Mesendoderm (in vitro differentiated cells): ENCODE measurements at regions not wholly inside any gene's neighbourhood (a gene's known extent, or its start where the extent isn't known, plus 50 kb on each side); places are given as distances from the start of the nearest gene placed in this dataset.
"Not testable (repeated sequence)": the region's sequence is repeated elsewhere in the genome, so short reads cannot be mapped to it uniquely, and the experiment has no call there.

Experiments
- DNase-seq: peaks from one replicate; pipeline ENCODE4 v3.0.0; 2013
- H2AK5ac ChIP-seq: 2 replicates; pipeline ENCODE4 v1.6.1; 2013; ENCODE audit warnings: low read length, inconsistent platforms
- H2BK120ac ChIP-seq: 2 replicates; pipeline ENCODE4 v1.6.1; 2013; ENCODE audit warnings: low read depth, mild to moderate bottlenecking, low read length, moderate library complexity, mixed read lengths
- H2BK15ac ChIP-seq: replicated peaks from 2 replicates; pipeline ENCODE4 v1.6.1; 2013; ENCODE audit warnings: low read depth, mild to moderate bottlenecking, moderate library complexity
- H2BK5ac ChIP-seq: 2 replicates; pipeline ENCODE4 v1.6.1; 2013; ENCODE audit warnings: low read length, inconsistent platforms
- H3K18ac ChIP-seq: 2 replicates; pipeline ENCODE4 v1.6.1; 2013; ENCODE audit warnings: mild to moderate bottlenecking, low read length, mixed read lengths
- H3K23ac ChIP-seq: one replicate; pipeline ENCODE4 v1.6.1; 2013; ENCODE audit warnings: low read length
- H3K27ac ChIP-seq: 2 replicates; pipeline ENCODE4 v1.5.1; 2013; ENCODE audit warnings: low read depth, mild to moderate bottlenecking, inconsistent platforms, low read length, moderate library complexity
- H3K27me3 ChIP-seq: 2 replicates; pipeline ENCODE4 v1.6.1; 2013; ENCODE audit warnings: low read length, control low read depth, mild to moderate bottlenecking, inconsistent platforms; ENCODE audit not compliant: insufficient read depth, poor library complexity
- H3K36me3 ChIP-seq: 2 replicates; pipeline ENCODE4 v1.6.1; 2013; ENCODE audit warnings: low read length, inconsistent platforms; ENCODE audit not compliant: control insufficient read depth, insufficient read depth
- H3K4ac ChIP-seq: one replicate; pipeline ENCODE4 v1.6.1; 2013; ENCODE audit warnings: low read depth, mild to moderate bottlenecking, low read length, moderate library complexity
- H3K4me1 ChIP-seq: 2 replicates; pipeline ENCODE4 v1.6.1; 2013; ENCODE audit warnings: low read depth, low read length, inconsistent platforms; ENCODE audit not compliant: control insufficient read depth
- H3K4me2 ChIP-seq: 2 replicates; pipeline ENCODE4 v1.6.1; 2013; ENCODE audit warnings: low read length
- H3K4me3 ChIP-seq: 2 replicates; pipeline ENCODE4 v1.5.1; 2013; ENCODE audit warnings: mild to moderate bottlenecking, low read length
- H3K56ac ChIP-seq: one replicate; pipeline ENCODE4 v1.6.1; 2013; ENCODE audit warnings: low read length
- H3K79me1 ChIP-seq: 2 replicates; pipeline ENCODE4 v1.6.1; 2013; ENCODE audit warnings: low read length, inconsistent platforms
- H3K79me2 ChIP-seq: 2 replicates; pipeline ENCODE4 v1.6.1; 2013; ENCODE audit warnings: mild to moderate bottlenecking, low read length; ENCODE audit not compliant: control insufficient read depth, insufficient read depth
- H3K9ac ChIP-seq: 2 replicates; pipeline ENCODE4 v1.6.1; 2013; ENCODE audit warnings: low read length, inconsistent platforms
- H4K5ac ChIP-seq: one replicate; pipeline ENCODE4 v1.6.1; 2013; ENCODE audit warnings: low read length
- H4K8ac ChIP-seq: one replicate; pipeline ENCODE4 v1.6.1; 2013; ENCODE audit warnings: low read depth, mild to moderate bottlenecking, control low read depth, low read length, moderate library complexity
- WGBS: extraction: QIAGEN DNeasy Blood & Tissue Kit; methylation state at CpG from one replicate; pipeline ENCODE4 v1.1.7; 2013; ENCODE audit warnings: low lambda C conversion rate, missing lambda C conversion rate; ENCODE audit not compliant: insufficient coverage; ENCODE audit errors: extremely low coverage; 5-methylcytosine and 5-hydroxymethylcytosine counted together

- H2BK5ac ChIP-seq, result no peak overlapping the region
- no peak overlapping the region for H3K23ac ChIP-seq
- no peak overlapping the region for H3K4me3 ChIP-seq
- no peak overlapping the region for H4K5ac ChIP-seq
- H2BK120ac ChIP-seq, result no peak overlapping the region
- no peaks in the 10 kb centered on the region for H3K27me3 ChIP-seq
- H3K4me1 ChIP-seq, result no peaks in the 10 kb centered on the region
- no peak overlapping the region for H3K56ac ChIP-seq
- no peak overlapping the region for H3K4me2 ChIP-seq
- WGBS, result no CpG with 5 or more reads among the region's 5 CpGs
- no peak overlapping the region for H2BK15ac ChIP-seq
- H3K79me1 ChIP-seq, result no peaks in the 10 kb centered on the region
- no peak overlapping the region for H2AK5ac ChIP-seq
- H3K36me3 ChIP-seq, result no peaks in the 10 kb centered on the region
- H3K18ac ChIP-seq, result no peak overlapping the region
- no peak overlapping the region for H3K9ac ChIP-seq
- no peak for DNase-seq
- H4K8ac ChIP-seq, result no peak overlapping the region
- no peak overlapping the region for H3K27ac ChIP-seq
- H3K79me2 ChIP-seq, result no peaks in the 10 kb centered on the region
- H3K4ac ChIP-seq, result no peak overlapping the region
Measured at GRCh38 chr11:87453531-87454089, 415.9 kb downstream of the TMEM135 start.

- H3K9ac ChIP-seq, H2BK120ac ChIP-seq, H3K27ac ChIP-seq, H2AK5ac ChIP-seq, H3K23ac ChIP-seq, H3K36me3 ChIP-seq, H2BK15ac ChIP-seq, H2BK5ac ChIP-seq, H3K4ac ChIP-seq, H3K4me2 ChIP-seq, H3K4me1 ChIP-seq, DNase-seq, H4K8ac ChIP-seq, H3K79me2 ChIP-seq, H3K4me3 ChIP-seq, H3K27me3 ChIP-seq, H4K5ac ChIP-seq, H3K18ac ChIP-seq, H3K79me1 ChIP-seq, H3K56ac ChIP-seq: not testable (repeated sequence)
- WGBS, result no CpG with 5 or more reads among the region's 2 CpGs
Measured at GRCh38 chr11:87452025-87452424, 414.3 kb downstream of the TMEM135 start.

GRCh38 chr11:87451395-87451794, 413.7 kb downstream of the TMEM135 start:
- H4K8ac ChIP-seq, result no peak overlapping the region
- H4K5ac ChIP-seq, result no peak overlapping the region
- WGBS, result no CpG with 5 or more reads among the region's 6 CpGs
- H3K4me3 ChIP-seq, result no peak overlapping the region
- H3K9ac ChIP-seq, result no peak overlapping the region
- H3K79me2 ChIP-seq, result no peaks in the 10 kb centered on the region
- H3K27ac ChIP-seq, result no peak overlapping the region
- H3K79me1 ChIP-seq, result no peaks in the 10 kb centered on the region
- no peak overlapping the region for H3K18ac ChIP-seq
- H2BK15ac ChIP-seq, result no peak overlapping the region
- DNase-seq, result peak; percentile 55
- H2BK5ac ChIP-seq, result no peak overlapping the region
- peak overlapping the region; percentile 43 for H3K56ac ChIP-seq
- H3K36me3 ChIP-seq, result no peaks in the 10 kb centered on the region
- H2BK120ac ChIP-seq, result no peak overlapping the region
- no peak overlapping the region for H3K23ac ChIP-seq
- no peak overlapping the region for H2AK5ac ChIP-seq
- H3K27me3 ChIP-seq, result no peaks in the 10 kb centered on the region
- no peak overlapping the region for H3K4ac ChIP-seq
- H3K4me1 ChIP-seq, result no peaks in the 10 kb centered on the region
- H3K4me2 ChIP-seq, result no peak overlapping the region

GRCh38 chr11:87447606-87448005, 409.9 kb downstream of the TMEM135 start:
- Histone ChIP-seq H3K9ac (no peak overlapping the region), H3K4me3 (no peak overlapping the region), H2BK5ac (no peak overlapping the region), H3K27me3 (no peaks in the 10 kb centered on the region), H3K18ac (no peak overlapping the region), H3K56ac (no peak overlapping the region), H2AK5ac (no peak overlapping the region), H2BK120ac (no peak overlapping the region), H3K79me2 (no peaks in the 10 kb centered on the region), H3K79me1 (no peaks in the 10 kb centered on the region), H3K27ac (no peak overlapping the region), H4K5ac (no peak overlapping the region), H4K8ac (no peak overlapping the region), H2BK15ac (no peak overlapping the region), H3K36me3 (no peaks in the 10 kb centered on the region), H3K23ac (no peak overlapping the region), H3K4ac (no peak overlapping the region), H3K4me1 (no peaks in the 10 kb centered on the region), H3K4me2 (no peak overlapping the region)
- DNase-seq, result no peak
- WGBS, result no CpG with 5 or more reads among the region's 2 CpGs

GRCh38 chr11:87444993-87445392, 407.3 kb downstream of the TMEM135 start:
- WGBS, result no CpG with 5 or more reads among the region's 1 CpG
- Histone ChIP-seq H2AK5ac (no peak overlapping the region), H3K36me3 (no peaks in the 10 kb centered on the region), H2BK120ac (no peak overlapping the region), H3K79me2 (no peaks in the 10 kb centered on the region), H3K4me3 (no peak overlapping the region), H3K9ac (no peak overlapping the region), H3K4me2 (no peak overlapping the region), H3K4me1 (no peaks in the 10 kb centered on the region), H4K5ac (no peak overlapping the region), H3K79me1 (no peaks in the 10 kb centered on the region), H2BK15ac (no peak overlapping the region), H4K8ac (no peak overlapping the region), H3K56ac (no peak overlapping the region), H3K4ac (no peak overlapping the region), H3K27ac (no peak overlapping the region), H2BK5ac (no peak overlapping the region), H3K23ac (no peak overlapping the region), H3K18ac (no peak overlapping the region), H3K27me3 (no peaks in the 10 kb centered on the region)
- DNase-seq, result no peak

GRCh38 chr11:87443707-87444106, 406.0 kb downstream of the TMEM135 start:
- Histone ChIP-seq H3K79me2 (no peaks in the 10 kb centered on the region), H3K27me3 (no peaks in the 10 kb centered on the region), H4K8ac (no peak overlapping the region), H2BK120ac (no peak overlapping the region), H3K4ac (no peak overlapping the region), H4K5ac (no peak overlapping the region), H3K4me2 (no peak overlapping the region), H3K9ac (no peak overlapping the region), H2BK5ac (no peak overlapping the region), H2AK5ac (no peak overlapping the region), H3K36me3 (no peaks in the 10 kb centered on the region), H3K18ac (no peak overlapping the region), H3K23ac (no peak overlapping the region), H3K4me3 (no peak overlapping the region), H3K4me1 (no peaks in the 10 kb centered on the region), H3K27ac (no peak overlapping the region), H2BK15ac (no peak overlapping the region), H3K56ac (no peak overlapping the region), H3K79me1 (no peaks in the 10 kb centered on the region)
- DNase-seq, result no peak
- no CpG with 5 or more reads among the region's 2 CpGs for WGBS
